ENCODE measurements at regions not wholly inside any gene's neighbourhood (a gene's known extent, or its start where the extent isn't known, plus 50 kb on each side); places are given as distances from the start of the nearest gene placed in this dataset.

GRCh38 chr13:42706286-42706685, 75.1 kb upstream of the FAM216B start:
- DNase-seq (no peak), ATAC-seq (no peak)
- peaks cover 20% of the 10 kb centered on the region for H3K27me3 Mint-ChIP-seq
- H3K4me1 Mint-ChIP-seq: no peaks in the 10 kb centered on the region
- no peaks in the 10 kb centered on the region for H3K9me3 Mint-ChIP-seq
- H3K36me3 Mint-ChIP-seq (ENCODE audit: low read depth): no peaks in the 10 kb centered on the region
- H3K27ac Mint-ChIP-seq: no peak overlapping the region
- H3K4me3 Mint-ChIP-seq: no peak overlapping the region

DNA sequence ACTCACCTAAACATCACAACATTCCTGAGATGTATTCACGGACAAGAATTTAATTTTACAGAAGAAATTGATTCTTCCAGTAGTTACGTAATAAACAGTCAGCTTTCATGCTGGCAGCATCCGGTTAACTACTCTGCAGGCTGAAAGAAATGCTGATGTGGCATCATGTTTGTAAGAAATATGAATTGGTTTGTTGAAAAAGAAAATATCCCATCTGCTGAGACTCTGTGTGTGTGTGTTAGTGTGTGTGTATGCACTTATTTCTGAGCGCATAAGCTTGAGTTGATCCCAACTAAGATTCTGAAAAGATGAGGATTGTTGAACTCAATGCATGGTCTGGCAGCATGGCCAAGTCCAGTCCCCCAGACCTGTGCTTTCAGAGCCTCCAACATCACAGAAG, 74.3 kb upstream of the FAM216B start:
- no peak for ATAC-seq
- Mint-ChIP-seq H3K4me3 (no peak overlapping the region), H3K27ac (no peak overlapping the region), H3K36me3 (ENCODE audit: low read depth) (no peaks in the 10 kb centered on the region), H3K9me3 (no peaks in the 10 kb centered on the region), H3K27me3 (peaks cover 20% of the 10 kb centered on the region), H3K4me1 (no peaks in the 10 kb centered on the region)
- DNase-seq: no peak

GRCh38 chr13:42707586-42707985, 73.8 kb upstream of the FAM216B start:
- no peaks in the 10 kb centered on the region for H3K9me3 Mint-ChIP-seq
- H3K4me3 Mint-ChIP-seq: no peak overlapping the region
- H3K27me3 Mint-ChIP-seq: peaks cover 20% of the 10 kb centered on the region
- no peak overlapping the region for H3K27ac Mint-ChIP-seq
- no peak for DNase-seq
- no peak for ATAC-seq
- no peaks in the 10 kb centered on the region for H3K4me1 Mint-ChIP-seq
- no peaks in the 10 kb centered on the region for H3K36me3 Mint-ChIP-seq (ENCODE audit: low read depth)

DNA sequence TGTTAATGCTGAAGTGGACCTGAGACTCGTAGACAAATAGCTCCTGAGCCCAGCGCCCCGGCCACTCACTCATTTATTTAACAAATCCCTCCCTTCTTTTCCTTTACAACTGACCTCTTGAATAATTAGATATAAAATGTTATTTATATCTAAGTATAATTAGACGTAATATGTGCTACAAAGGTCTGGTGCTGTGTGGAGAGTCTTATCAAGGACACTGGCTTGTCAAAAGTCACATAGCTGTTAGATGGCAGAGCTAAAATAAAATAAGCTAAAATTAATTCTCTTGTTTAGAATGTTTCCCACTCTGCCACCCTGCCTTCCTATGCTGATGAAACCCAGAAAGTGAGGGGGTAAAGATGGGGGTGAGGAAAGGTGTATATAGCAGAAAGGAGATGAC, 73.0 kb upstream of the FAM216B start:
- ATAC-seq (no peak), DNase-seq (no peak)
- Mint-ChIP-seq H3K9me3 (peaks cover 3% of the 10 kb centered on the region), H3K4me3 (no peak overlapping the region), H3K36me3 (ENCODE audit: low read depth) (no peaks in the 10 kb centered on the region), H3K27ac (no peak overlapping the region), H3K27me3 (peaks cover 20% of the 10 kb centered on the region), H3K4me1 (no peaks in the 10 kb centered on the region)

GRCh38 chr13:42709276-42709675, 72.1 kb upstream of the FAM216B start:
- H3K36me3 Mint-ChIP-seq (ENCODE audit: low read depth): no peaks in the 10 kb centered on the region
- H3K27ac Mint-ChIP-seq: no peak overlapping the region
- H3K9me3 Mint-ChIP-seq: peaks cover 3% of the 10 kb centered on the region
- ATAC-seq (no peak), DNase-seq (no peak)
- no peak overlapping the region for H3K4me3 Mint-ChIP-seq
- peaks cover 15% of the 10 kb centered on the region for H3K27me3 Mint-ChIP-seq
- H3K4me1 Mint-ChIP-seq: no peaks in the 10 kb centered on the region

DNA sequence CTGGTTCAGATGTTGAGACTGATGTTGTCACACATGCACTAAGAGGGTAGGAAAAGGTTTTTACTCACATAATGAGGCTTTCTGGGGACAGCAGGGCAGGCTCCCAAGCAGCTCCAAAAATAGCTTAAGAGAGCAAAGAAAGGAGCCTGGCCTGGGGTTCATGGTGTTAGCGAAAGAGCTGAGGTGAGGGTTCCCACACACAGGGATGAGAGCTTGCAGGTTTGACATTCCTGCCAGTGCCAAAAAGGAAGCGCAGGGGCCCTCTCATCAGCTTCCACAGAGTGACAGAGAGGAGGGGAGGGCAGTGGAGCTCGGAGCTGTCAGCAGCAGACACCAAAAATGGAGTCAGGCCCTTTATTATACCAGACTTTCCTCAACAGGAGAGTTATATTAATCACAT, 65.5 kb upstream of the FAM216B start:
- Mint-ChIP-seq H3K36me3 (ENCODE audit: low read depth) (no peaks in the 10 kb centered on the region), H3K27ac (no peak overlapping the region), H3K4me1 (no peaks in the 10 kb centered on the region), H3K4me3 (no peak overlapping the region), H3K27me3 (peaks cover 10% of the 10 kb centered on the region), H3K9me3 (peaks cover 3% of the 10 kb centered on the region)
- ATAC-seq (no peak), DNase-seq (no peak)

DNA sequence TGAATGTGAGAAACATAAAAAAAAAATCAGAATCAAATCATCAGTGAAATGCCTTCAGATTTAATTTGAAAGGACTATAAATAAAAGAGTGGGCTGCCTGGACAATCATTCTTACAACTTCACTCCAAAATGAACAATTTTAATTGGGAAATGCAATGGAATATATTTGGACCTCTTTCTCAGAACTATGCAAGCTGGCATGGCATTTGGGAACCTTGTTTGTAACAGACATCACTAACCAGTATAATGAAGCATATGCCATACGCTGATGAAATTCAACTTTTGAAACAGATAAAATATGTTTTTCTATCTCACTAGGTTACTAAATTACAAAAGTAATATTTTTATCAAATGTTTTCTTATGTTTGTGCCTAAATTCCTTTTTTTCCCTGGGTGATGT, 64.2 kb upstream of the FAM216B start:
- DNase-seq (no peak), ATAC-seq (no peak)
- H3K36me3 Mint-ChIP-seq (ENCODE audit: low read depth): no peaks in the 10 kb centered on the region
- peaks cover 10% of the 10 kb centered on the region for H3K27me3 Mint-ChIP-seq
- H3K27ac Mint-ChIP-seq: no peak overlapping the region
- no peak overlapping the region for H3K4me3 Mint-ChIP-seq
- no peaks in the 10 kb centered on the region for H3K4me1 Mint-ChIP-seq
- peaks cover 3% of the 10 kb centered on the region for H3K9me3 Mint-ChIP-seq

DNA sequence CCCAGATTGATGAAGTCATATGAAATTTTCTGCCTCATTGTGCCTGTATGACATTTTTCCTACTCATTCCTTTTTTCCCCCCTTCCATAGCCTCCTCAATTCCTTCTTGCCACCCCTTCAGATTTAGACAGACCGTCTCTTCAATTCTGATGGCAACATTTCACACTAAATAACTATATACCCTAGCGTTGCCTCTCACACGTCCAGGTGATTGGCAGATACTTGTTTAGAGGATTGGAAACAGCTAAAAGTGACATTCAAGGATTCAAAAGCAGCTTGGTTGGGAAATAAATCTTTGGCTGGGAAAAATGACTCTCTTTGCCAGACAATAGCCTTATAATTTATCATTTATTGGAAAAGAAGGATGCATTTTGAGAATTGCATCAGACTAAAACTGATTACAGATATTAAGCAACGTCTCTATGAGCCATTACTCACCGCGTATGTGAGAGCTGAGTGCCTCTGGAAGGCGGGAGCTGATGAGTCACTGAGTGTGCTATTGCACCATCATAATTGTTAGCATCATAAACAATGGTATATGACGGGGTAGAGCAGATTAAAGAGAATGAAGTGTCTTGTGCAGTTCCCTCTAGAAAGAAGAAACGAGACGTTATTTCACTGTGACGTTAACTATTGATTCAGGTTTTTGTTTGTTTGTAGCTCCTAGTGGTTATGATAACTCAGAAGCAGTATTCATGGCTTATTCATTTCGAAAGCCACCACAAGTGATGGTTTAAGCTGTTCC, 61.1 kb upstream of the FAM216B start:
- no peaks in the 10 kb centered on the region for H3K4me1 Mint-ChIP-seq
- H3K9me3 Mint-ChIP-seq: no peaks in the 10 kb centered on the region
- H3K27ac Mint-ChIP-seq: no peak overlapping the region
- H3K27me3 Mint-ChIP-seq: peaks cover 12% of the 10 kb centered on the region
- H3K4me3 Mint-ChIP-seq: no peak overlapping the region
- DNase-seq (no peak), ATAC-seq (peak; percentile 65)
- H3K36me3 Mint-ChIP-seq (ENCODE audit: low read depth): no peaks in the 10 kb centered on the region

- ATAC-seq: no peak
- H3K27me3 Mint-ChIP-seq: peaks cover 12% of the 10 kb centered on the region
- no peaks in the 10 kb centered on the region for H3K36me3 Mint-ChIP-seq (ENCODE audit: low read depth)
- no peaks in the 10 kb centered on the region for H3K4me1 Mint-ChIP-seq
- no peak overlapping the region for H3K27ac Mint-ChIP-seq
- no peak overlapping the region for H3K4me3 Mint-ChIP-seq
- no peak for DNase-seq
- H3K9me3 Mint-ChIP-seq: no peaks in the 10 kb centered on the region
Measured at GRCh38 chr13:42720858-42721219, 60.5 kb upstream of the FAM216B start.

GRCh38 chr13:42722883-42723539, 58.4 kb upstream of the FAM216B start:
- H3K27ac Mint-ChIP-seq: no peak overlapping the region
- peaks cover 4% of the 10 kb centered on the region for H3K9me3 Mint-ChIP-seq
- H3K4me1 Mint-ChIP-seq: no peaks in the 10 kb centered on the region
- no peak for ATAC-seq
- peaks cover 12% of the 10 kb centered on the region for H3K27me3 Mint-ChIP-seq
- no peak for DNase-seq
- H3K4me3 Mint-ChIP-seq: no peak overlapping the region
- H3K36me3 Mint-ChIP-seq (ENCODE audit: low read depth): no peaks in the 10 kb centered on the region

DNA sequence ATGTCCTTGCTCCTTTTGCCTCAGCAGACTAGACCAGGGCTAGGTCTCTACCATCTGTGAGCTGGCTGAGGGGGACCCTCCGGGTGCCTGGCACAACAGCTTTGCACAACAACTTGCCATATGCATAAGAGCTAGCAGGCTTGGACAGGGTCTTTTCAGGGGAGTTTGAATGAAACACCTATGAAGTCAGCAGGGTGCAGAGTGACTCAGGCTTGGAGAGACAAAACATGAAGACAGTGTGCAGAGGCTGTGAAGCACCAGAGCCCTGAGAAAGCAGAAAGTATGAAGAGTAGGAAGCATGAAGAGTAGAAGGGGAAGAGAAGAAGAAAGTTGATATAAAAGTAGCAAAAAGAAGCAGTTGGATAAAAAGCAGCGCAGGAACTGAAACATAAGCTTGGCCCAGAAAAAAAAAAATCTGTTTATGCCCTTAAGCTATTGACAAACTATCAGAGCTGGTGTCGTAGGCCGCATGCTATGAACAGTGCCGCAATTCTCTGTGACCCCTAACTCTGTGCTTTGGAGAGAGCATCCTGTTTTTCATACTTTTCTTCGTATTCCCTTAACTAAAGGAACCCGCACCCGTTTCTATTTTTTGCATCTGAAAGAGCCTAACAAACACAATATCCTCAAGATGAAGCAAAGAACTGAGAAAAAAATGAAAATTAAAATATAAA, 52.7 kb upstream of the FAM216B start:
- H3K4me1 Mint-ChIP-seq: no peaks in the 10 kb centered on the region
- H3K27me3 Mint-ChIP-seq: peaks cover 2% of the 10 kb centered on the region
- ATAC-seq (no peak), DNase-seq (no peak)
- peaks cover 4% of the 10 kb centered on the region for H3K9me3 Mint-ChIP-seq
- H3K27ac Mint-ChIP-seq: no peak overlapping the region
- no peaks in the 10 kb centered on the region for H3K36me3 Mint-ChIP-seq (ENCODE audit: low read depth)
- no peak overlapping the region for H3K4me3 Mint-ChIP-seq

GRCh38 chr13:42729857-42730402, 51.5 kb upstream of the FAM216B start:
- Mint-ChIP-seq H3K9me3 (peaks cover 4% of the 10 kb centered on the region), H3K36me3 (ENCODE audit: low read depth) (no peaks in the 10 kb centered on the region), H3K4me1 (no peaks in the 10 kb centered on the region), H3K27me3 (peaks cover 2% of the 10 kb centered on the region), H3K27ac (no peak overlapping the region), H3K4me3 (no peak overlapping the region)
- DNase-seq: no peak
- no peak for ATAC-seq

Measured in activated naive CD8-positive, alpha-beta T cell treated with anti-CD3 and anti-CD28 coated beads, Interleukin-2, amount 50 U/mL, for 24 hours (primary cell).